SK-N-SH treated with all-trans-retinoic acid at 6 μM for 48 hours (cell line): ENCODE measurements at regions not wholly inside any gene's neighbourhood (a gene's known extent, or its start where the extent isn't known, plus 50 kb on each side); places are given as distances from the start of the nearest gene placed in this dataset.

Experiments
- ATAC-seq: fragments of 200-7000 bp; cut with Tn5 transposase; 3 replicates; pipeline ENCODE4 v1.9.1; 2020; ENCODE audit warnings: mild to moderate bottlenecking, moderate library complexity
- ARNTL ChIP-seq: fragments of 450-650 bp; formaldehyde crosslinking; IDR thresholded peaks from 2 replicates; pipeline ENCODE4 v1.5.0; 2020; ENCODE audit warnings: low read depth, mild to moderate bottlenecking, moderate library complexity, borderline replicate concordance
- BACH2 ChIP-seq: fragments of 250-450 bp; sonication (Bioruptor Pico); IDR thresholded peaks from 2 replicates; pipeline ENCODE4 v1.9.0; 2021; ENCODE audit warnings: mild to moderate bottlenecking, borderline replicate concordance
- CSDC2 ChIP-seq: fragments of 250-450 bp; sonication (Bioruptor Pico); IDR thresholded peaks from 2 replicates; pipeline ENCODE4 v1.5.0; 2020; ENCODE audit warnings: mild to moderate bottlenecking, moderate library complexity
- ESRRG ChIP-seq: fragments of 250-450 bp; sonication (Bioruptor Pico); IDR thresholded peaks from 2 replicates; pipeline ENCODE4 v1.6.1; 2021; ENCODE audit warnings: mild to moderate bottlenecking
- GLIS3 ChIP-seq: fragments of 250-450 bp; sonication (Bioruptor Pico); IDR thresholded peaks from 2 replicates; pipeline ENCODE4 v1.5.0; 2020; ENCODE audit warnings: mild to moderate bottlenecking, moderate library complexity
- OSR1 ChIP-seq: fragments of 250-450 bp; sonication (Bioruptor Pico); IDR thresholded peaks from 2 replicates; pipeline ENCODE4 v1.8.0; 2022; ENCODE audit warnings: moderate library complexity, mild to moderate bottlenecking, inconsistent platforms
- PPARA ChIP-seq: fragments of 250-450 bp; sonication (Bioruptor Pico); IDR thresholded peaks from 2 replicates; pipeline ENCODE4 v1.5.0; 2020; ENCODE audit warnings: mild to moderate bottlenecking, borderline replicate concordance
- RARB ChIP-seq: fragments of 250-450 bp; sonication (Bioruptor Pico); IDR thresholded peaks from 2 replicates; pipeline ENCODE4 v1.8.0; 2021; ENCODE audit warnings: mild to moderate bottlenecking, moderate library complexity
- SNAI2 ChIP-seq: fragments of 250-450 bp; sonication (Bioruptor Pico); IDR thresholded peaks from 2 replicates; pipeline ENCODE4 v1.5.0; 2020; ENCODE audit warnings: mild to moderate bottlenecking, moderate library complexity
- TCF4 ChIP-seq: fragments of 250-450 bp; sonication (Bioruptor Pico); IDR thresholded peaks from 2 replicates; pipeline ENCODE4 v1.8.0; 2021; ENCODE audit warnings: mild to moderate bottlenecking, moderate library complexity, borderline replicate concordance
- TOX ChIP-seq: fragments of 250-450 bp; sonication (Bioruptor Pico); IDR thresholded peaks from 2 replicates; pipeline ENCODE4 v1.8.0; 2021; ENCODE audit warnings: mild to moderate bottlenecking, moderate library complexity, borderline replicate concordance
- ZC3H10 ChIP-seq: fragments of 250-450 bp; sonication (Bioruptor Pico); IDR thresholded peaks from 2 replicates; pipeline ENCODE4 v1.5.1; 2021; ENCODE audit warnings: mild to moderate bottlenecking, moderate library complexity
- ZFP3 ChIP-seq: fragments of 250-450 bp; sonication (Bioruptor Pico); IDR thresholded peaks from 2 replicates; pipeline ENCODE4 v1.5.0; 2020; ENCODE audit warnings: mild to moderate bottlenecking, moderate library complexity
- ZFP30 ChIP-seq: fragments of 450-650 bp; formaldehyde crosslinking; IDR thresholded peaks from 2 replicates; pipeline ENCODE4 v1.5.0; 2022; ENCODE audit warnings: mild to moderate bottlenecking, moderate library complexity
- ZNF565 ChIP-seq: fragments of 450-650 bp; formaldehyde crosslinking; conservative IDR thresholded peaks from 2 replicates; pipeline ENCODE4 v1.5.0; 2020; ENCODE audit warnings: low read depth, mild to moderate bottlenecking, moderate library complexity
- ZNF70 ChIP-seq: fragments of 450-650 bp; formaldehyde crosslinking; IDR thresholded peaks from 2 replicates; pipeline ENCODE4 v1.5.0; 2020; ENCODE audit warnings: mild to moderate bottlenecking, moderate library complexity
- ZNF8 ChIP-seq: fragments of 450-650 bp; formaldehyde crosslinking; IDR thresholded peaks from 2 replicates; pipeline ENCODE4 v1.5.0; 2020; ENCODE audit warnings: mild to moderate bottlenecking, moderate library complexity
- TF ChIP-seq, protein P1 (sequence below): fragments of 250-450 bp; sonication (Bioruptor Pico); IDR thresholded peaks from 2 replicates; pipeline ENCODE4 v1.8.0; 2021; ENCODE audit warnings: low read depth, mild to moderate bottlenecking, moderate library complexity, borderline replicate concordance
- TF ChIP-seq, protein P2 (sequence below): fragments of 250-450 bp; sonication (Bioruptor Pico); IDR thresholded peaks from 2 replicates; pipeline ENCODE4 v1.5.0; 2020; ENCODE audit warnings: mild to moderate bottlenecking, moderate library complexity
- TF ChIP-seq, protein P3 (sequence below): fragments of 250-450 bp; sonication (Bioruptor Pico); IDR thresholded peaks from 2 replicates; pipeline ENCODE4 v1.5.1; 2020; ENCODE audit warnings: low read depth, mild to moderate bottlenecking, moderate library complexity
- TF ChIP-seq, protein P4 (sequence below): fragments of 250-450 bp; sonication (Bioruptor Pico); IDR thresholded peaks from 2 replicates; pipeline ENCODE4 v1.5.1; 2021; ENCODE audit warnings: mild to moderate bottlenecking, moderate library complexity

DNA sequence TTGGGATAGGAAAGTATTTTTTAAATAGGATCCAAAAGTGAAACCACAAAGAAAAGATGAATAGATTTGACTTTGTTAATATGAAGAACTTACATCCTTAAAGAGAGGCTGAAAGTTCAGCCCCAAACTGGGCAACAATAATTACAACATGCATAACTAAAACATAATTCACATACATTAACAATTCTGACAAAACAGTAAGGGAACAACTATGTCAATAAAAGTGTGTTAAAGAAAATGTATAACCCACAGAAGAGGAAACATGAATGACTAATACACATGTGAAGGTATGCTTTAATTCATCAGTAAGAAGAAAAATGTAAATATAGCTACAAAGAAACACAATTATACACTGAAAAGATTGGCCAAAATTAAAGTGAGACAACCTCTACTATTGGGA, 1597.6 kb upstream of the MIR17HG start:
- no peak for ATAC-seq
- TF ChIP-seq TCF4 (CRISPR knock-in tag) (no peak), GLIS3 (no peak), PPARA (CRISPR knock-in tag) (no peak), ZNF70 (CRISPR knock-in tag) (no peak), ZC3H10 (CRISPR knock-in tag) (no peak), ESRRG (CRISPR knock-in tag) (no peak), ZFP30 (CRISPR knock-in tag) (no peak), ZFP3 (CRISPR knock-in tag) (no peak), ZNF565 (CRISPR knock-in tag) (no peak), RARB (no peak), SNAI2 (CRISPR knock-in tag) (no peak), ARNTL (CRISPR knock-in tag) (no peak), BACH2 (CRISPR knock-in tag) (no peak), CSDC2 (no peak), OSR1 (no peak), TOX (CRISPR knock-in tag) (no peak)
- TF ChIP-seq, protein P1, sequence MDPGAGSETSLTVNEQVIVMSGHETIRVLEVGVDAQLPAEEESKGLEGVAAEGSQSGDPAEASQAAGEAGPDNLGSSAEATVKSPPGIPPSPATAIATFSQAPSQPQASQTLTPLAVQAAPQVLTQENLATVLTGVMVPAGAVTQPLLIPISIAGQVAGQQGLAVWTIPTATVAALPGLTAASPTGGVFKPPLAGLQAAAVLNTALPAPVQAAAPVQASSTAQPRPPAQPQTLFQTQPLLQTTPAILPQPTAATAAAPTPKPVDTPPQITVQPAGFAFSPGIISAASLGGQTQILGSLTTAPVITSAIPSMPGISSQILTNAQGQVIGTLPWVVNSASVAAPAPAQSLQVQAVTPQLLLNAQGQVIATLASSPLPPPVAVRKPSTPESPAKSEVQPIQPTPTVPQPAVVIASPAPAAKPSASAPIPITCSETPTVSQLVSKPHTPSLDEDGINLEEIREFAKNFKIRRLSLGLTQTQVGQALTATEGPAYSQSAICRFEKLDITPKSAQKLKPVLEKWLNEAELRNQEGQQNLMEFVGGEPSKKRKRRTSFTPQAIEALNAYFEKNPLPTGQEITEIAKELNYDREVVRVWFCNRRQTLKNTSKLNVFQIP (CRISPR knock-in tag) = no peak
- TF ChIP-seq, protein P2, sequence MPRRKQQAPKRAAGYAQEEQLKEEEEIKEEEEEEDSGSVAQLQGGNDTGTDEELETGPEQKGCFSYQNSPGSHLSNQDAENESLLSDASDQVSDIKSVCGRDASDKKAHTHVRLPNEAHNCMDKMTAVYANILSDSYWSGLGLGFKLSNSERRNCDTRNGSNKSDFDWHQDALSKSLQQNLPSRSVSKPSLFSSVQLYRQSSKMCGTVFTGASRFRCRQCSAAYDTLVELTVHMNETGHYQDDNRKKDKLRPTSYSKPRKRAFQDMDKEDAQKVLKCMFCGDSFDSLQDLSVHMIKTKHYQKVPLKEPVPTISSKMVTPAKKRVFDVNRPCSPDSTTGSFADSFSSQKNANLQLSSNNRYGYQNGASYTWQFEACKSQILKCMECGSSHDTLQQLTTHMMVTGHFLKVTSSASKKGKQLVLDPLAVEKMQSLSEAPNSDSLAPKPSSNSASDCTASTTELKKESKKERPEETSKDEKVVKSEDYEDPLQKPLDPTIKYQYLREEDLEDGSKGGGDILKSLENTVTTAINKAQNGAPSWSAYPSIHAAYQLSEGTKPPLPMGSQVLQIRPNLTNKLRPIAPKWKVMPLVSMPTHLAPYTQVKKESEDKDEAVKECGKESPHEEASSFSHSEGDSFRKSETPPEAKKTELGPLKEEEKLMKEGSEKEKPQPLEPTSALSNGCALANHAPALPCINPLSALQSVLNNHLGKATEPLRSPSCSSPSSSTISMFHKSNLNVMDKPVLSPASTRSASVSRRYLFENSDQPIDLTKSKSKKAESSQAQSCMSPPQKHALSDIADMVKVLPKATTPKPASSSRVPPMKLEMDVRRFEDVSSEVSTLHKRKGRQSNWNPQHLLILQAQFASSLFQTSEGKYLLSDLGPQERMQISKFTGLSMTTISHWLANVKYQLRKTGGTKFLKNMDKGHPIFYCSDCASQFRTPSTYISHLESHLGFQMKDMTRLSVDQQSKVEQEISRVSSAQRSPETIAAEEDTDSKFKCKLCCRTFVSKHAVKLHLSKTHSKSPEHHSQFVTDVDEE (CRISPR knock-in tag) = no peak
- TF ChIP-seq, protein P3, sequence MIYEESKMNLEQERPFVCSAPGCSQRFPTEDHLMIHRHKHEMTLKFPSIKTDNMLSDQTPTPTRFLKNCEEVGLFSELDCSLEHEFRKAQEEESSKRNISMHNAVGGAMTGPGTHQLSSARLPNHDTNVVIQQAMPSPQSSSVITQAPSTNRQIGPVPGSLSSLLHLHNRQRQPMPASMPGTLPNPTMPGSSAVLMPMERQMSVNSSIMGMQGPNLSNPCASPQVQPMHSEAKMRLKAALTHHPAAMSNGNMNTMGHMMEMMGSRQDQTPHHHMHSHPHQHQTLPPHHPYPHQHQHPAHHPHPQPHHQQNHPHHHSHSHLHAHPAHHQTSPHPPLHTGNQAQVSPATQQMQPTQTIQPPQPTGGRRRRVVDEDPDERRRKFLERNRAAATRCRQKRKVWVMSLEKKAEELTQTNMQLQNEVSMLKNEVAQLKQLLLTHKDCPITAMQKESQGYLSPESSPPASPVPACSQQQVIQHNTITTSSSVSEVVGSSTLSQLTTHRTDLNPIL (CRISPR knock-in tag) = no peak
- TF ChIP-seq, protein P4, sequence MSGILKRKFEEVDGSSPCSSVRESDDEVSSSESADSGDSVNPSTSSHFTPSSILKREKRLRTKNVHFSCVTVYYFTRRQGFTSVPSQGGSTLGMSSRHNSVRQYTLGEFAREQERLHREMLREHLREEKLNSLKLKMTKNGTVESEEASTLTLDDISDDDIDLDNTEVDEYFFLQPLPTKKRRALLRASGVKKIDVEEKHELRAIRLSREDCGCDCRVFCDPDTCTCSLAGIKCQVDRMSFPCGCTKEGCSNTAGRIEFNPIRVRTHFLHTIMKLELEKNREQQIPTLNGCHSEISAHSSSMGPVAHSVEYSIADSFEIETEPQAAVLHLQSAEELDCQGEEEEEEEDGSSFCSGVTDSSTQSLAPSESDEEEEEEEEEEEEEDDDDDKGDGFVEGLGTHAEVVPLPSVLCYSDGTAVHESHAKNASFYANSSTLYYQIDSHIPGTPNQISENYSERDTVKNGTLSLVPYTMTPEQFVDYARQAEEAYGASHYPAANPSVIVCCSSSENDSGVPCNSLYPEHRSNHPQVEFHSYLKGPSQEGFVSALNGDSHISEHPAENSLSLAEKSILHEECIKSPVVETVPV (CRISPR knock-in tag) = no peak

DNA sequence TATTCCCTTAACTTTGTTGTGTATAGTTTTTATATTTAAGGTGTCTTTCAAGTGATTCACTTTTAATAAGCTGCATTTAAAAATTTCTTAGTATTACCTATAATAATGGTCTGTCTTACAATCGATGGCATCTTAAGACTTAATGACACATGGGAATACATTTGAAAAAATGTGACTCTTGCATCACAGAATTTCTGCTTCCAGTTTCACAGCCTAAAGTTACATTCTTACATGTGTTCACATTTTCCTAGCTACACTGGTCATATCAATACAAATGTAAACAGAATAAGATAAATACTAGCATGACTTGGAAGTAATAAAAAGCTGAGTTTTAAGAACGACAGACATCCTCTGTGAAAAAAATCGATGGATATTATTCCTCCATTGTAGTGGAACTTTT, 1597.1 kb upstream of the MIR17HG start:
- ATAC-seq = no peak
- TF ChIP-seq ZNF8 = no peak
- TF ChIP-seq, protein P2 (CRISPR knock-in tag) = no peak
- TF ChIP-seq SNAI2 (CRISPR knock-in tag) = no peak
- TF ChIP-seq ZNF565 (CRISPR knock-in tag) = no peak
- no peak for TF ChIP-seq ZC3H10 (CRISPR knock-in tag)
- TF ChIP-seq ZFP3 (CRISPR knock-in tag) = no peak
- TF ChIP-seq, protein P4 (CRISPR knock-in tag) = no peak
- TF ChIP-seq, protein P3 (CRISPR knock-in tag) = no peak
